ENCODE measurements at regions not wholly inside any gene's neighbourhood (a gene's known extent, or its start where the extent isn't known, plus 50 kb on each side); places are given as distances from the start of the nearest gene placed in this dataset.

- TF ChIP-seq ZNF175 (CRISPR knock-in tag; IDR thresholded peaks at IDR 0.05; ENCODE audit: low read depth) (no peak), LCOR (CRISPR knock-in tag; IDR thresholded peaks at IDR 0.05) (no peak), TOE1 (IDR thresholded peaks at IDR 0.05; ENCODE audit: borderline replicate concordance) (no peak), TOE1 (CRISPR knock-in tag; IDR thresholded peaks at IDR 0.05; ENCODE audit: borderline replicate concordance, low read depth) (no peak), UBTF (IDR thresholded peaks at IDR 0.05; ENCODE audit: borderline replicate concordance in 1 of 2, low read depth in 2 of 2, low read length in 2 of 2) (0 out of 4 replicates have a peak, but pooled peaks of 1 of the 2 experiments have one; percentile 26), TFAP4 (CRISPR knock-in tag; IDR thresholded peaks at IDR 0.05; ENCODE audit: borderline replicate concordance) (peak; percentile 73), MAFF (IDR thresholded peaks at IDR 0.05; ENCODE audit: low read length) (no peak), MTA1 (IDR thresholded peaks at IDR 0.05; ENCODE audit: borderline replicate concordance) (peak; percentile 86), BMI1 (IDR thresholded peaks at IDR 0.05; ENCODE audit: low read length) (peak; percentile 95), EP400 (IDR thresholded peaks at IDR 0.05) (peak; percentile 68), ATF1 (CRISPR knock-in tag; IDR thresholded peaks at IDR 0.05) (no peak), ATF1 (tag; IDR thresholded peaks at IDR 0.05) (peak; percentile 94), ZNF3 (CRISPR knock-in tag; IDR thresholded peaks at IDR 0.05) (no peak), STAT5B (CRISPR knock-in tag; IDR thresholded peaks at IDR 0.05) (no peak), ZNF431 (CRISPR knock-in tag; IDR thresholded peaks at IDR 0.05) (no peak), VEZF1 (CRISPR knock-in tag; IDR thresholded peaks at IDR 0.05) (peak; percentile 57; the same call in 1 of the 2 replicates), NFATC3 (IDR thresholded peaks at IDR 0.05) (no peak), ATF6 (CRISPR knock-in tag; IDR thresholded peaks at IDR 0.05) (no peak), RNF219 (CRISPR knock-in tag; IDR thresholded peaks at IDR 0.05) (no peak)
Observed at GRCh38 chr16:72664509-72665408, 383.2 kb downstream of the ZFHX3 start (continued).

Measured in K562 (cell line).